Activated CD8-positive, alpha-beta memory T cell treated with anti-CD3 and anti-CD28 coated beads, Interleukin-2, amount 10 ng/mL, durations not matched to agents 7 days and 5 days (primary cell): ENCODE measurements at regions not wholly inside any gene's neighbourhood (a gene's known extent, or its start where the extent isn't known, plus 50 kb on each side); places are given as distances from the start of the nearest gene placed in this dataset.

Experiments used
- ATAC-seq: fragments of 150-1000 bp; cut with Tn5 transposase; one replicate; pipeline ENCODE4 v1.10.0; 2021; ENCODE audit warnings: moderate library complexity
- CTCF ChIA-PET: fragments of 350-600 bp; sonication (Branson Sonifier 250); formaldehyde crosslinking; loops from one replicate; lab custom pipeline; 2021; ENCODE audit warnings: antibody characterized with exemption; lab: Charles Lee
- DNase-seq: peaks from one replicate; pipeline ENCODE4 v3.0.0-alpha.2; 2020
- H3K27ac Mint-ChIP-seq: one replicate; pipeline ENCODE4 v1.8.0; 2021; ENCODE audit warnings: mild to moderate bottlenecking, mixed read lengths
- H3K27me3 Mint-ChIP-seq: one replicate; pipeline ENCODE4 v1.8.0; 2021; ENCODE audit warnings: mixed read lengths
- H3K36me3 Mint-ChIP-seq: one replicate; pipeline ENCODE4 v1.8.0; 2021; ENCODE audit warnings: mild to moderate bottlenecking, mixed read lengths
- H3K4me1 Mint-ChIP-seq: one replicate; pipeline ENCODE4 v1.8.0; 2021; ENCODE audit warnings: mixed read lengths
- H3K4me3 Mint-ChIP-seq: one replicate; pipeline ENCODE4 v1.8.0; 2021; ENCODE audit warnings: mild to moderate bottlenecking, moderate library complexity, mixed read lengths
- H3K9me3 Mint-ChIP-seq: one replicate; pipeline ENCODE4 v1.8.0; 2022; ENCODE audit warnings: low read depth, mixed read lengths

GRCh38 chr1:67514786-67515185 is 84.6 kb upstream of the SERBP1 start:
- Mint-ChIP-seq H3K27ac (no peak overlapping the region), H3K27me3 (peaks cover 10% of the 10 kb centered on the region), H3K9me3 (peaks cover 4% of the 10 kb centered on the region), H3K4me3 (no peak overlapping the region), H3K4me1 (no peaks in the 10 kb centered on the region), H3K36me3 (no peaks in the 10 kb centered on the region)
- no peak for ATAC-seq
- DNase-seq = no peak
- CTCF ChIA-PET = interaction anchor here (1.3 kb wide), 1 partner anchor 14 kb away, joined by 5 read pairs; no protein-coding TSS in a partner anchor

- Mint-ChIP-seq H3K27me3 (peaks cover 10% of the 10 kb centered on the region), H3K4me3 (no peak overlapping the region), H3K36me3 (no peaks in the 10 kb centered on the region), H3K27ac (no peak overlapping the region), H3K9me3 (peaks cover 4% of the 10 kb centered on the region), H3K4me1 (no peaks in the 10 kb centered on the region)
- DNase-seq (no peak), ATAC-seq (no peak)
- CTCF ChIA-PET = interaction anchor here (0.6 to 1.3 kb wide), 2 partner anchors 15 to 229 kb away, joined by 3 to 5 read pairs; no protein-coding TSS in a partner anchor
Measured at GRCh38 chr1:67515324-67516080, 85.3 kb upstream of the SERBP1 start.

- Mint-ChIP-seq H3K36me3 (no peaks in the 10 kb centered on the region), H3K27me3 (peaks cover 7% of the 10 kb centered on the region), H3K4me3 (no peak overlapping the region), H3K27ac (no peak overlapping the region), H3K9me3 (peaks cover 2% of the 10 kb centered on the region), H3K4me1 (no peaks in the 10 kb centered on the region)
- CTCF ChIA-PET = interaction anchor here (1.2 to 2.7 kb wide), 2 partner anchors 17 to 304 kb away, joined by 3 to 9 read pairs; no protein-coding TSS in a partner anchor
- ATAC-seq (no peak), DNase-seq (no peak)
Measured at GRCh38 chr1:67517046-67517445, 86.8 kb upstream of the SERBP1 start.

GRCh38 chr1:67522001-67522441 is 91.8 kb upstream of the SERBP1 start:
- no peak for ATAC-seq
- Mint-ChIP-seq H3K27ac (no peak overlapping the region), H3K9me3 (no peaks in the 10 kb centered on the region), H3K4me1 (no peaks in the 10 kb centered on the region), H3K27me3 (peaks cover 5% of the 10 kb centered on the region), H3K36me3 (no peaks in the 10 kb centered on the region), H3K4me3 (no peak overlapping the region)
- no peak for DNase-seq
- CTCF ChIA-PET = interaction anchor here (1.9 to 2.3 kb wide), 2 partner anchors 11 to 238 kb away, joined by 6 to 7 read pairs; no protein-coding TSS in a partner anchor

GRCh38 chr1:67522793-67523192 is 92.6 kb upstream of the SERBP1 start:
- Mint-ChIP-seq H3K4me3 (no peak overlapping the region), H3K27ac (no peak overlapping the region), H3K9me3 (no peaks in the 10 kb centered on the region), H3K36me3 (no peaks in the 10 kb centered on the region), H3K4me1 (no peaks in the 10 kb centered on the region), H3K27me3 (peaks cover 6% of the 10 kb centered on the region)
- ATAC-seq = no peak
- no peak for DNase-seq
- CTCF ChIA-PET = interaction anchor here (1.9 to 2.3 kb wide), 2 partner anchors 10 to 237 kb away, joined by 6 to 7 read pairs; no protein-coding TSS in a partner anchor

- CTCF ChIA-PET = interaction anchor here (0.8 to 1.5 kb wide), 2 partner anchors 11 to 17 kb away, joined by 3 to 4 read pairs; no protein-coding TSS in a partner anchor
- H3K4me1 Mint-ChIP-seq = no peaks in the 10 kb centered on the region
- H3K9me3 Mint-ChIP-seq = no peaks in the 10 kb centered on the region
- no peak overlapping the region for H3K27ac Mint-ChIP-seq
- no peak overlapping the region for H3K4me3 Mint-ChIP-seq
- DNase-seq (no peak), ATAC-seq (no peak)
- H3K27me3 Mint-ChIP-seq = peaks cover 5% of the 10 kb centered on the region
- H3K36me3 Mint-ChIP-seq = no peaks in the 10 kb centered on the region
Measured at GRCh38 chr1:67524143-67525052, 94.2 kb upstream of the SERBP1 start.

GRCh38 chr1:67525053-67525760 is 95.0 kb upstream of the SERBP1 start:
- Mint-ChIP-seq H3K27me3 (peaks cover 7% of the 10 kb centered on the region), H3K4me1 (no peaks in the 10 kb centered on the region), H3K9me3 (no peaks in the 10 kb centered on the region), H3K27ac (no peak overlapping the region), H3K4me3 (no peak overlapping the region), H3K36me3 (no peaks in the 10 kb centered on the region)
- no peak for DNase-seq
- CTCF ChIA-PET = interaction anchor here (0.8 to 1.5 kb wide), 2 partner anchors 10 to 16 kb away, joined by 3 to 4 read pairs; no protein-coding TSS in a partner anchor
- ATAC-seq = no peak

- Mint-ChIP-seq H3K27me3 (peaks cover 8% of the 10 kb centered on the region), H3K4me3 (no peak overlapping the region), H3K4me1 (no peaks in the 10 kb centered on the region), H3K9me3 (no peaks in the 10 kb centered on the region), H3K27ac (no peak overlapping the region), H3K36me3 (no peaks in the 10 kb centered on the region)
- ATAC-seq (no peak), DNase-seq (no peak)
- CTCF ChIA-PET = interaction anchor here (1.5 kb wide), 1 partner anchor 238 kb away, joined by 3 read pairs; no protein-coding TSS in a partner anchor
Measured at GRCh38 chr1:67528141-67528540, 97.9 kb upstream of the SERBP1 start.

- no peaks in the 10 kb centered on the region for H3K4me1 Mint-ChIP-seq
- DNase-seq (no peak), ATAC-seq (no peak)
- H3K9me3 Mint-ChIP-seq = no peaks in the 10 kb centered on the region
- no peak overlapping the region for H3K27ac Mint-ChIP-seq
- CTCF ChIA-PET = no interaction called here
- peaks cover 8% of the 10 kb centered on the region for H3K27me3 Mint-ChIP-seq
- H3K4me3 Mint-ChIP-seq = no peak overlapping the region
- no peaks in the 10 kb centered on the region for H3K36me3 Mint-ChIP-seq
Measured at GRCh38 chr1:67530071-67530470, 99.9 kb upstream of the SERBP1 start.

GRCh38 chr1:67532452-67533216 is 102.4 kb upstream of the SERBP1 start:
- CTCF ChIA-PET = interaction anchor here (0.8 to 4.1 kb wide), 10 partner anchors 10 to 236 kb away, joined by 3 to 31 read pairs (median 4); no protein-coding TSS in a partner anchor
- DNase-seq (no peak), ATAC-seq (peak; percentile 49)
- Mint-ChIP-seq H3K36me3 (no peaks in the 10 kb centered on the region), H3K4me3 (no peak overlapping the region), H3K9me3 (no peaks in the 10 kb centered on the region), H3K4me1 (no peaks in the 10 kb centered on the region), H3K27me3 (peaks cover 10% of the 10 kb centered on the region), H3K27ac (no peak overlapping the region)

- DNase-seq (no peak), ATAC-seq (no peak)
- Mint-ChIP-seq H3K9me3 (no peaks in the 10 kb centered on the region), H3K27me3 (peaks cover 8% of the 10 kb centered on the region), H3K4me3 (no peak overlapping the region), H3K36me3 (no peaks in the 10 kb centered on the region), H3K27ac (no peak overlapping the region), H3K4me1 (no peaks in the 10 kb centered on the region)
- CTCF ChIA-PET = interaction anchor here (0.7 to 4.1 kb wide), 11 partner anchors 10 to 795 kb away, joined by 3 to 31 read pairs (median 4); no protein-coding TSS in a partner anchor
Measured at GRCh38 chr1:67534627-67535065, 104.4 kb upstream of the SERBP1 start.

- H3K9me3 Mint-ChIP-seq = no peaks in the 10 kb centered on the region
- DNase-seq (peak; percentile 66), ATAC-seq (no peak)
- H3K36me3 Mint-ChIP-seq = no peaks in the 10 kb centered on the region
- no peak overlapping the region for H3K27ac Mint-ChIP-seq
- H3K27me3 Mint-ChIP-seq = peaks cover 5% of the 10 kb centered on the region
- H3K4me1 Mint-ChIP-seq = no peaks in the 10 kb centered on the region
- no peak overlapping the region for H3K4me3 Mint-ChIP-seq
- CTCF ChIA-PET = interaction anchor here (0.6 to 4.1 kb wide), 12 partner anchors 10 to 796 kb away, joined by 3 to 31 read pairs (median 4); no protein-coding TSS in a partner anchor
Measured at GRCh38 chr1:67535474-67535873, 105.3 kb upstream of the SERBP1 start.
